SJCRH30 (cell line): ENCODE measurements at regions not wholly inside any gene's neighbourhood (a gene's known extent, or its start where the extent isn't known, plus 50 kb on each side); places are given as distances from the start of the nearest gene placed in this dataset.

Experiments used
- DNase-seq, 2 experiments: peaks; one replicate each; pipeline ENCODE4 v3.0.0-alpha.2; 2015 to 2020
- H3K27ac ChIP-seq: fragments of 250-450 bp; sonication (Bioruptor Pico); 2 replicates; pipeline ENCODE4 v1.5.1; 2020; ENCODE audit warnings: mild to moderate bottlenecking, moderate library complexity
- H3K27me3 ChIP-seq: fragments of 250-450 bp; sonication (Bioruptor Pico); 2 replicates; pipeline ENCODE4 v1.5.1; 2020; ENCODE audit warnings: mild to moderate bottlenecking, moderate library complexity
- H3K36me3 ChIP-seq: fragments of 250-450 bp; sonication (Bioruptor Pico); 2 replicates; pipeline ENCODE4 v1.5.1; 2020; ENCODE audit warnings: mild to moderate bottlenecking, moderate library complexity
- H3K4me1 ChIP-seq: fragments of 250-450 bp; sonication (Bioruptor Pico); 2 replicates; pipeline ENCODE4 v1.5.1; 2020; ENCODE audit warnings: mild to moderate bottlenecking, moderate library complexity
- H3K4me3 ChIP-seq: fragments of 250-450 bp; sonication (Bioruptor Pico); 2 replicates; pipeline ENCODE4 v1.5.1; 2020; ENCODE audit warnings: mild to moderate bottlenecking, moderate library complexity
- H3K9me3 ChIP-seq: fragments of 250-450 bp; sonication (Bioruptor Pico); replicated peaks from 2 replicates; pipeline ENCODE4 v1.5.1; 2020; ENCODE audit warnings: mild to moderate bottlenecking, moderate library complexity

DNA sequence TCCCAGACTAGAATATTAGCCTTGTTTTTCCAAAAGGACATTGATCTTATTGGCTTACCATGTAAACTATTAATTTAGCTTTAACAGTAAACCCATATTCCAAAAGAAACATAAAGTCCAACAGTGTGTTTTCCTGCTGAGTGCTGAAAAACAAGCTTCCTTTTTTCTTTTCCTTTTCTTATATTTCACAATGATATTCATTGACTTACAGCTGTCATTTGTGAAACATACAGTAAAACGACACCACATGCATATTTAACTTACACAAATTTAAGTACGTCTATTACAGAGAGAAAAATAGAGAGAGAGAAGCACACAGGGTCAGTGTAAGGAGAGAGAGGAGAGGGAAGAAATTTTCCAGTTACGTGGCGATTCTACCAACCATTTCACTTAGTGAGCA lies 543.9 kb upstream of the JARID2 start:
- DNase-seq, result no peak
- Histone ChIP-seq H3K27ac (no peak overlapping the region), H3K4me1 (no peaks in the 10 kb centered on the region), H3K9me3 (no peaks in the 10 kb centered on the region), H3K4me3 (no peak overlapping the region), H3K27me3 (no peaks in the 10 kb centered on the region), H3K36me3 (no peaks in the 10 kb centered on the region)

DNA sequence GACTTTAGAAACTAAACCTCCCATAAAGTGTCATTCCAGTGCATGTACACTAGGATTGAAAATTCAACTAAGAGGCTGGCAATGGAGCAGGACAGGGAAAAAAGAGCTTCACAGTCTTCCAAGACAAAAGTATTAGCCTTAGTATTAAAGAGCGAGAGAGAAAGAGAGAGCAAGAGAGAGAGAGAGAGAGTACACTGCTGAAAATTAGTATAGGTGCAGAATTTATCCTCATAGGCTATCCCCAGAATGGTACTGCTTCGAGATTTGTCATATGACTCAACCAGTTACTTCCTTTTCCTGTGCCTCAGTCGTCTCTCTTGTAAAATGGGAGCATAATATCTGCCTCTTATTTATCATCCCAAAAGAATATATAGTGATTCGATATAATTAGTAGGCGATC lies 543.2 kb upstream of the JARID2 start:
- Histone ChIP-seq H3K4me3 (no peak overlapping the region), H3K36me3 (no peaks in the 10 kb centered on the region), H3K27me3 (no peaks in the 10 kb centered on the region), H3K9me3 (no peaks in the 10 kb centered on the region), H3K4me1 (no peaks in the 10 kb centered on the region), H3K27ac (no peak overlapping the region)
- no peak for DNase-seq

- Histone ChIP-seq H3K27ac (no peak overlapping the region), H3K4me1 (no peaks in the 10 kb centered on the region), H3K27me3 (no peaks in the 10 kb centered on the region), H3K36me3 (no peaks in the 10 kb centered on the region), H3K4me3 (no peak overlapping the region), H3K9me3 (no peaks in the 10 kb centered on the region)
- peak in 1 of 2 experiments; percentile 35 for DNase-seq
Measured at GRCh38 chr6:14703586-14703985, 542.3 kb upstream of the JARID2 start.

GRCh38 chr6:14704383-14705271 lies 541.2 kb upstream of the JARID2 start:
- Histone ChIP-seq H3K27ac (no peak overlapping the region), H3K9me3 (no peaks in the 10 kb centered on the region), H3K4me1 (no peaks in the 10 kb centered on the region), H3K4me3 (no peak overlapping the region), H3K36me3 (no peaks in the 10 kb centered on the region), H3K27me3 (no peaks in the 10 kb centered on the region)
- DNase-seq, result no peak

- Histone ChIP-seq H3K27ac (no peak overlapping the region), H3K27me3 (no peaks in the 10 kb centered on the region), H3K4me3 (no peak overlapping the region), H3K9me3 (no peaks in the 10 kb centered on the region), H3K4me1 (no peaks in the 10 kb centered on the region), H3K36me3 (no peaks in the 10 kb centered on the region)
- DNase-seq, result no peak
Measured at GRCh38 chr6:14705841-14706377, 540.0 kb upstream of the JARID2 start.

DNA sequence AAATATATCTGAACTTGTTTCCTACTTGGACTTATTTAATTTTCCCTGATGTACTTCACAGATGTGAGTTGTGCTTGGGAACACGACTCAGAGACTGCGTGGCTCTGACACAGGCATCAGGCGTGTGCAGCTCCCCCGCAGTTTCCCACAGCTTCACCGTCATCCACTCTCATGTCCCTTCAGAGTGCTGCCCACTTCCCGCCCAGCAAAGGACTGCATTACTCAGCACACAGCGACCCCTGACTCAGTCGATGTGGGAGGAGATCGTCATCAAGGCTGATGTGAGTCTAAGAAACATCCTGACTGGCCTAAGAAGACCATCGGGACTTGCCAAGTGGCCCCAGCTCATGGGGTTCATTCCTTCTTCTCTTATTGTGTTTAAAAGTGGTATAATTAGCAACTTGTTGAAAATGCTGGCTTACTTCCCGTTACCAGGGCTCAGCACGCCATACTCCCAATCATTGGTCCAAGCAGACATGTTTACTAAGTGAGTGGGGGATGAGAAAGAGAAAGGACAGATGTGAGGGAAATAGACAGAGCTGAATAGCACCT lies 539.4 kb upstream of the JARID2 start:
- Histone ChIP-seq H3K4me1 (no peaks in the 10 kb centered on the region), H3K27me3 (no peaks in the 10 kb centered on the region), H3K4me3 (no peak overlapping the region), H3K36me3 (no peaks in the 10 kb centered on the region), H3K27ac (no peak overlapping the region), H3K9me3 (no peaks in the 10 kb centered on the region)
- DNase-seq, result no peak

DNA sequence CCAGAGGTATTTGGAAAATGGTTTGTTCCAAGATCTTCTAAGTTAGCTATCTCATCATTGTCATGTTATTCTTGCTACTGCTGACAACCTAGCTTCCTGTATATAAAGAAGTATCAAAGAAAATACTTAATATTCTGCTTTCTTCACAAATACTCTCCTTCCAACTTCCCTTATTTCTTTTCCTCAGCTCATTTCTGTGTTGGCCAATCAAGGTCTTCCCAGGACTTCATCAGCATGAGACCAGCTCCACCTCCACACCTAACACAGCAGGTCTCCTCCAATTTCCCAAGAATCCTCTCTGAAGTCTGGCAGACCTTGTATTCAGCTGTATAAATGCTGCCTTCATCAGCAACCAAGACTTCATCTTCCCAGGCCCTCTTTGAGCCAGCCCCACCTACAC lies 538.6 kb upstream of the JARID2 start:
- Histone ChIP-seq H3K27ac (no peak overlapping the region), H3K4me1 (no peaks in the 10 kb centered on the region)

GRCh38 chr6:14707971-14708465 lies 537.9 kb upstream of the JARID2 start:
- H3K27me3 ChIP-seq, result no peaks in the 10 kb centered on the region
- H3K9me3 ChIP-seq, result no peaks in the 10 kb centered on the region
- H3K4me3 ChIP-seq, result no peak overlapping the region
- no peaks in the 10 kb centered on the region for H3K4me1 ChIP-seq
- no peak for DNase-seq
- no peak overlapping the region for H3K27ac ChIP-seq
- H3K36me3 ChIP-seq, result no peaks in the 10 kb centered on the region

More for the DNA sequence above, 538.6 kb upstream of the JARID2 start:
- Histone ChIP-seq H3K36me3 (no peaks in the 10 kb centered on the region), H3K9me3 (no peaks in the 10 kb centered on the region), H3K27me3 (no peaks in the 10 kb centered on the region), H3K4me3 (no peak overlapping the region)
- no peak for DNase-seq

GRCh38 chr6:14709066-14709670 lies 536.7 kb upstream of the JARID2 start:
- no peak for DNase-seq
- Histone ChIP-seq H3K36me3 (no peaks in the 10 kb centered on the region), H3K27me3 (no peaks in the 10 kb centered on the region), H3K4me3 (no peak overlapping the region), H3K4me1 (no peaks in the 10 kb centered on the region), H3K9me3 (no peaks in the 10 kb centered on the region), H3K27ac (no peak overlapping the region)

- no peaks in the 10 kb centered on the region for H3K4me1 ChIP-seq
- no peak overlapping the region for H3K4me3 ChIP-seq
- DNase-seq, result no peak
- H3K27ac ChIP-seq, result no peak overlapping the region
- no peaks in the 10 kb centered on the region for H3K27me3 ChIP-seq
- no peaks in the 10 kb centered on the region for H3K36me3 ChIP-seq
- H3K9me3 ChIP-seq, result no peaks in the 10 kb centered on the region
Measured at GRCh38 chr6:14709900-14710299, 536.0 kb upstream of the JARID2 start.

DNA sequence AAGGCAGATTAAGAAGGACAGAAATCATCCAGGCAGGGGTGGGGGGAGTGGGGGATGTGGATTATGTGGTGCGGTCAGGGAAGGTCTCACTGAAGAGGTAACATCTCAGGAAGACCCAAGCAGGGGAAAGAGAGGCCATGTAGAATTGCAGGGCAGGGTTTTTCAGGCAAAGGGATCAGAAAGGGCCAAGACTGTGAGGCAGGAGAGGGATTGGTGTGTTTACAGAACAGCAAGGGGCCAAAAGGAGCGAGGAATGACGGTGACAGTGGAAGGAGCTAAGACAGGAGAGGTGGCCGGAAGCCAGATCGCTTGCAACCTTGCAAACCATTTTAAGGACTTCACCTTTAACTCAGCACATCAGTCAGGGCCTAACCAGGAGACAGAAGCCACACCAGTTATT lies 535.4 kb upstream of the JARID2 start:
- no peak overlapping the region for H3K4me3 ChIP-seq
- no peak overlapping the region for H3K27ac ChIP-seq
- H3K4me1 ChIP-seq, result no peaks in the 10 kb centered on the region
- no peak for DNase-seq
- H3K27me3 ChIP-seq, result no peaks in the 10 kb centered on the region
- no peaks in the 10 kb centered on the region for H3K36me3 ChIP-seq
- no peaks in the 10 kb centered on the region for H3K9me3 ChIP-seq

GRCh38 chr6:14711056-14711703 lies 534.7 kb upstream of the JARID2 start:
- Histone ChIP-seq H3K4me1 (no peaks in the 10 kb centered on the region), H3K36me3 (no peaks in the 10 kb centered on the region), H3K4me3 (no peak overlapping the region), H3K9me3 (no peaks in the 10 kb centered on the region), H3K27ac (no peak overlapping the region), H3K27me3 (no peaks in the 10 kb centered on the region)
- DNase-seq, result peak; percentile 45 to 65

GRCh38 chr6:14711704-14712379 lies 534.0 kb upstream of the JARID2 start:
- DNase-seq, result no peak
- Histone ChIP-seq H3K36me3 (no peaks in the 10 kb centered on the region), H3K9me3 (no peaks in the 10 kb centered on the region), H3K4me3 (no peak overlapping the region), H3K4me1 (no peaks in the 10 kb centered on the region), H3K27ac (no peak overlapping the region), H3K27me3 (no peaks in the 10 kb centered on the region)
